HAP-1 (cell line): ENCODE measurements at regions not wholly inside any gene's neighbourhood (a gene's known extent, or its start where the extent isn't known, plus 50 kb on each side); places are given as distances from the start of the nearest gene placed in this dataset.
"Not testable (repeated sequence)": the region's sequence is repeated elsewhere in the genome, so short reads cannot be mapped to it uniquely, and the experiment has no call there.

Source experiments
- DNase-seq, 2 experiments: peaks; one replicate each; pipeline ENCODE4 v3.0.0-alpha.2; 2016 to 2020; ENCODE audit warnings: low spot score in 2 of 2
- H3K27me3 ChIP-seq: fragments of 250-450 bp; sonication (Bioruptor Pico); 2 replicates; pipeline ENCODE4 v1.5.1; 2020; ENCODE audit warnings: low read depth, mild to moderate bottlenecking, moderate library complexity
- H3K36me3 ChIP-seq: fragments of 250-450 bp; sonication (Bioruptor Pico); replicated peaks from 2 replicates; pipeline ENCODE4 v1.5.1; 2020; ENCODE audit warnings: mild to moderate bottlenecking
- H3K4me1 ChIP-seq: fragments of 250-450 bp; sonication (Bioruptor Pico); 2 replicates; pipeline ENCODE4 v1.5.1; 2020; ENCODE audit warnings: mild to moderate bottlenecking
- H3K4me3 ChIP-seq: fragments of 250-450 bp; sonication (Bioruptor Pico); 2 replicates; pipeline ENCODE4 v1.5.1; 2020; ENCODE audit warnings: mild to moderate bottlenecking, moderate library complexity
- H3K9me3 ChIP-seq: fragments of 250-450 bp; sonication (Bioruptor Pico); 2 replicates; pipeline ENCODE4 v1.5.1; 2020; ENCODE audit warnings: mild to moderate bottlenecking, moderate library complexity
- in situ Hi-C: fragments of 300-500 bp; cut with MboI; formaldehyde crosslinking; loops from 3 replicates; pipeline ENCODE4 v1.14.3; 2020; ENCODE audit warnings: low sequenced_read_pairs, inconsistent platforms, mixed read lengths

GRCh38 chr10:2882628-2883027, 184.7 kb upstream of the PFKP start:
- in situ Hi-C loops, result no loop called here

GRCh38 chr10:2881720-2882620, 185.4 kb upstream of the PFKP start:
- Histone ChIP-seq H3K4me3 (no peak overlapping the region), H3K27me3 (no peaks in the 10 kb centered on the region), H3K4me1 (no peaks in the 10 kb centered on the region), H3K36me3 (no peaks in the 10 kb centered on the region), H3K9me3 (no peaks in the 10 kb centered on the region)
- in situ Hi-C loops, result no loop called here
- DNase-seq, result no peak

More at GRCh38 chr10:2882628-2883027, 184.7 kb upstream of the PFKP start:
- no peak for DNase-seq
- Histone ChIP-seq H3K36me3 (no peaks in the 10 kb centered on the region), H3K4me3 (no peak overlapping the region), H3K4me1 (no peaks in the 10 kb centered on the region), H3K27me3 (no peaks in the 10 kb centered on the region), H3K9me3 (no peaks in the 10 kb centered on the region)

GRCh38 chr10:2880050-2880449, 187.3 kb upstream of the PFKP start:
- H3K4me3 ChIP-seq, in situ Hi-C loops, H3K4me1 ChIP-seq, H3K9me3 ChIP-seq, H3K27me3 ChIP-seq, H3K36me3 ChIP-seq, DNase-seq: not testable (repeated sequence)

GRCh38 chr10:2878818-2879217, 188.5 kb upstream of the PFKP start:
- no peak for DNase-seq
- in situ Hi-C loops, result no loop called here
- no peaks in the 10 kb centered on the region for H3K4me1 ChIP-seq
- no peaks in the 10 kb centered on the region for H3K27me3 ChIP-seq
- no peak overlapping the region for H3K4me3 ChIP-seq
- no peaks in the 10 kb centered on the region for H3K9me3 ChIP-seq
- no peaks in the 10 kb centered on the region for H3K36me3 ChIP-seq

GRCh38 chr10:2876032-2876431, 191.3 kb upstream of the PFKP start:
- Histone ChIP-seq H3K9me3 (no peaks in the 10 kb centered on the region), H3K4me3 (no peak overlapping the region), H3K4me1 (no peaks in the 10 kb centered on the region), H3K27me3 (no peaks in the 10 kb centered on the region), H3K36me3 (no peaks in the 10 kb centered on the region)
- no peak for DNase-seq
- in situ Hi-C loops, result no loop called here

GRCh38 chr10:2874963-2875362, 192.4 kb upstream of the PFKP start:
- H3K4me3 ChIP-seq, result no peak overlapping the region
- no peaks in the 10 kb centered on the region for H3K9me3 ChIP-seq
- no peaks in the 10 kb centered on the region for H3K27me3 ChIP-seq
- no peaks in the 10 kb centered on the region for H3K4me1 ChIP-seq
- no peaks in the 10 kb centered on the region for H3K36me3 ChIP-seq
- DNase-seq, result no peak
- in situ Hi-C loops, result no loop called here

- no peak for DNase-seq
- no peaks in the 10 kb centered on the region for H3K27me3 ChIP-seq
- in situ Hi-C loops, result no loop called here
- H3K4me3 ChIP-seq, result no peak overlapping the region
- H3K4me1 ChIP-seq, result no peaks in the 10 kb centered on the region
- H3K9me3 ChIP-seq, result no peaks in the 10 kb centered on the region
- no peaks in the 10 kb centered on the region for H3K36me3 ChIP-seq
These were observed 193.6 kb upstream of the PFKP start for GRCh38 chr10:2873769-2874168.

- Histone ChIP-seq H3K4me1 (no peaks in the 10 kb centered on the region), H3K36me3 (no peaks in the 10 kb centered on the region), H3K4me3 (no peak overlapping the region), H3K9me3 (no peaks in the 10 kb centered on the region), H3K27me3 (no peaks in the 10 kb centered on the region)
- in situ Hi-C loops, result no loop called here
- DNase-seq, result no peak
These were observed 195.6 kb upstream of the PFKP start for GRCh38 chr10:2871673-2872219.

GRCh38 chr10:2870654-2871053, 196.7 kb upstream of the PFKP start:
- in situ Hi-C loops, result no loop called here
- no peaks in the 10 kb centered on the region for H3K4me1 ChIP-seq
- H3K4me3 ChIP-seq, result no peak overlapping the region
- no peak for DNase-seq
- H3K9me3 ChIP-seq, result no peaks in the 10 kb centered on the region
- H3K36me3 ChIP-seq, result no peaks in the 10 kb centered on the region
- no peaks in the 10 kb centered on the region for H3K27me3 ChIP-seq

- in situ Hi-C loops, result no loop called here
- no peaks in the 10 kb centered on the region for H3K36me3 ChIP-seq
- DNase-seq, result no peak
- no peaks in the 10 kb centered on the region for H3K4me1 ChIP-seq
- no peak overlapping the region for H3K4me3 ChIP-seq
- H3K27me3 ChIP-seq, result no peaks in the 10 kb centered on the region
- H3K9me3 ChIP-seq, result no peaks in the 10 kb centered on the region
These were observed 199.5 kb upstream of the PFKP start for GRCh38 chr10:2867788-2868299.

- Histone ChIP-seq H3K4me3 (no peak overlapping the region), H3K4me1 (no peaks in the 10 kb centered on the region), H3K9me3 (no peaks in the 10 kb centered on the region), H3K27me3 (no peaks in the 10 kb centered on the region), H3K36me3 (no peaks in the 10 kb centered on the region)
- in situ Hi-C loops, result no loop called here
- no peak for DNase-seq
These were observed 200.8 kb upstream of the PFKP start for GRCh38 chr10:2866569-2866968.

GRCh38 chr10:2861632-2862210, 205.6 kb upstream of the PFKP start:
- no peak for DNase-seq
- in situ Hi-C loops, result no loop called here
- Histone ChIP-seq H3K9me3 (no peaks in the 10 kb centered on the region), H3K27me3 (no peaks in the 10 kb centered on the region), H3K4me3 (no peak overlapping the region), H3K4me1 (no peaks in the 10 kb centered on the region), H3K36me3 (no peaks in the 10 kb centered on the region)

GRCh38 chr10:2858452-2858851, 208.9 kb upstream of the PFKP start:
- no peak for DNase-seq
- H3K36me3 ChIP-seq, result no peaks in the 10 kb centered on the region
- H3K9me3 ChIP-seq, result no peaks in the 10 kb centered on the region
- in situ Hi-C loops, result no loop called here
- H3K4me3 ChIP-seq, result no peak overlapping the region
- no peaks in the 10 kb centered on the region for H3K27me3 ChIP-seq
- H3K4me1 ChIP-seq, result no peaks in the 10 kb centered on the region

GRCh38 chr10:2856598-2856997, 210.8 kb upstream of the PFKP start:
- no peak for DNase-seq
- no peaks in the 10 kb centered on the region for H3K9me3 ChIP-seq
- no peak overlapping the region for H3K4me3 ChIP-seq
- H3K27me3 ChIP-seq, result no peaks in the 10 kb centered on the region
- in situ Hi-C loops, result no loop called here
- no peaks in the 10 kb centered on the region for H3K4me1 ChIP-seq
- H3K36me3 ChIP-seq, result no peaks in the 10 kb centered on the region
